BLaER1 treated with 17β-estradiol and CSF1 and Interleukin-3, amounts not matched to agents 10 nM and 100 nM (cell line): ENCODE measurements at regions not wholly inside any gene's neighbourhood (a gene's known extent, or its start where the extent isn't known, plus 50 kb on each side); places are given as distances from the start of the nearest gene placed in this dataset.
A peak's percentile ranks its signal among the peaks of the same experiment; 100 is the strongest.

Source experiments
- H3K27ac ChIP-seq, 11 experiments: shearing (Covaris generic); formaldehyde crosslinking; 2 replicates each; pipeline ENCODE4 v1.8.1; 2022
- H3K27me3 ChIP-seq, 11 experiments: shearing (Covaris generic); formaldehyde crosslinking; 2 replicates each; pipeline ENCODE4 v1.8.1; 2022
- H3K36me3 ChIP-seq, 11 experiments: shearing (Covaris generic); formaldehyde crosslinking; 2 replicates each; pipeline ENCODE4 v1.8.1; 2022
- H3K4me1 ChIP-seq, 10 experiments: shearing (Covaris generic); formaldehyde crosslinking; 2 replicates each; pipeline ENCODE4 v1.8.1; 2022
- H3K4me2 ChIP-seq, 11 experiments: shearing (Covaris generic); formaldehyde crosslinking; 2 replicates each; pipeline ENCODE4 v1.8.1; 2022
- H3K4me3 ChIP-seq, 10 experiments: shearing (Covaris generic); formaldehyde crosslinking; 2 replicates each; pipeline ENCODE4 v1.8.1; 2022
- H3K9ac ChIP-seq, 11 experiments: shearing (Covaris generic); formaldehyde crosslinking; 2 replicates each; pipeline ENCODE4 v1.8.1; 2022
- H3K9me3 ChIP-seq, 11 experiments: shearing (Covaris generic); formaldehyde crosslinking; replicated peaks in 1 of 11; 2 replicates each; pipeline ENCODE4 v1.8.1; 2022
- H4K20me1 ChIP-seq, 11 experiments: shearing (Covaris generic); formaldehyde crosslinking; 2 replicates each; pipeline ENCODE4 v1.8.1; 2022
- Cebpa-rat ChIP-seq, 11 experiments: shearing (Covaris generic); IDR thresholded peaks; 2 replicates each; pipeline ENCODE4 v1.8.1; 2022

- no peak for TF ChIP-seq Cebpa-rat (IDR thresholded peaks at IDR 0.05)
- Histone ChIP-seq H3K9me3 (peaks cover 0 to 42% (median 19%) of the 10 kb centered on the region in 11 experiments; a peak in 14 of 22 replicates), H3K27ac (no peak overlapping the region), H4K20me1 (no peaks in the 10 kb centered on the region), H3K36me3 (no peaks in the 10 kb centered on the region), H3K27me3 (no peaks in the 10 kb centered on the region), H3K9ac (no peak overlapping the region), H3K4me3 (no peak overlapping the region), H3K4me2 (peak overlapping the region in 7 of 11 experiments; percentile 9 to 74 (median 44); a peak in 9 of 22 replicates), H3K4me1 (peaks cover 3 to 51% (median 27%) of the 10 kb centered on the region in 10 experiments; a peak in 17 of 20 replicates)
These were observed 429.8 kb upstream of the ARGLU1 start for GRCh38 chr13:106997696-106998095.

DNA sequence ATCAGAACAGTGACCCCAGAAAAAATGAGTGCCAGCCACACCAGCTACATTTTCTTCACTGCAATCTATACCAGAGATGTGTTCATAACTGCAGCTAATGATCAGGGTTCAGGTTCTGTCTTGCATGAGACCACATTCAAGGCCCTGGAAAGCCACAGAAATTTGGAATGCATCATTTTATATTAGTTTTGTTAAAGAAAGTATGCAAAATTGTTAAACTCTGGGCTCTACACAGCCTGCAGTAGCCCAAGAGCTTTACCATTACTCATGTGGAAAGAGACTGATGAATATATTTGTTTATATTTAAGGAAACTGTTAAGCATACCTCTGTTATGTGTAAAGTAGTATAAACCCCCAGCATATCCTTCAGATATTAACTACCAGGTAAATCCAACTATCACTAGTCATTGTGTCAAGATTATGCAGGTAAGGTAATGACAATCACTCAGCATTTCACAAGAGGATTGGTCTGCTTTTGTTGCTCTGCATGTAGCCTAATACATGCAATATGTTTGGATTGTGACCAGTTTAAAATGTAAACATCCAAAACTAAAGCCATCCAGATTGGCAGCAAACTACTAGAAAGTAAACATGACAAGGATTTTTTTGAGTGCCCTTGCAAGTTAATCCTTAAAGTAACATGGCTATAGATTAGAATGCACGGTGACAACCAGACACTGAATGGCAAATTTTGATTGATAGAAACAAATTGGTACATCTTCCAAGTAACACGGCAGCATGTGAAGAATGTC lies 429.1 kb upstream of the ARGLU1 start:
- H3K4me1 ChIP-seq, result peaks cover 3 to 52% (median 27%) of the 10 kb centered on the region in 10 experiments; a peak in 17 of 20 replicates
- no peak overlapping the region for H3K9ac ChIP-seq
- H3K4me2 ChIP-seq, result peak overlapping the region in 4 of 11 experiments; percentile 3 to 74 (median 16); a peak in 5 of 22 replicates
- no peaks in the 10 kb centered on the region for H3K27me3 ChIP-seq
- H4K20me1 ChIP-seq, result no peaks in the 10 kb centered on the region
- no peaks in the 10 kb centered on the region for H3K36me3 ChIP-seq
- H3K27ac ChIP-seq, result no peak overlapping the region
- peaks cover 0 to 48% (median 21%) of the 10 kb centered on the region in 11 experiments; a peak in 15 of 22 replicates for H3K9me3 ChIP-seq
- no peak for TF ChIP-seq Cebpa-rat (IDR thresholded peaks at IDR 0.05)
- H3K4me3 ChIP-seq, result no peak overlapping the region

DNA sequence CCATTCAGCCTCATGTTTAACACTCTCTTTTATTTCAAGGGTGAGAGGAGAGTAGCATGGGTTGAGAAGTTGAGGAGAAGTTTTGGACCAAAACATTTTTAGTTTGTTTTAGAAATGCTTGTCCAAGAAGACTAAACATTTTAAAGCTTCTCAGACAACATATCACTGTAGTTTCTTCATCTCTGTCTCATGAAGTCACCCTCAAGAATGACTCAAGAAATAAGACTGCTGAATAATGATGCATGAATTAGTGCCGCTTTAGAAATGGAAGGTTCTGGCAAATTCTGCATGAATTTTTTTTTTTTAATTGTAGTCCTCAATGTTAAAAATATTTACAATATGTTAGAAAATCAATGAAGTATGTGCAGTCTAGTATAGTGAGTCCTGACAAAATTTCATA lies 422.7 kb upstream of the ARGLU1 start:
- Histone ChIP-seq H3K4me3 (no peak overlapping the region), H4K20me1 (no peaks in the 10 kb centered on the region), H3K27me3 (no peaks in the 10 kb centered on the region), H3K4me2 (peak overlapping the region in 7 of 11 experiments; percentile 45 to 74 (median 54); a peak in 12 of 22 replicates), H3K4me1 (peaks cover 0 to 66% (median 39%) of the 10 kb centered on the region in 10 experiments; a peak in 15 of 20 replicates), H3K36me3 (no peaks in the 10 kb centered on the region), H3K9ac (no peak overlapping the region), H3K27ac (peak overlapping the region in 3 of 11 experiments; percentile 24 to 60 (median 51); a peak in 4 of 22 replicates), H3K9me3 (peaks cover 0 to 47% (median 23%) of the 10 kb centered on the region in 11 experiments; a peak in 15 of 22 replicates)
- no peak for TF ChIP-seq Cebpa-rat (IDR thresholded peaks at IDR 0.05)

GRCh38 chr13:106989876-106990275 lies 421.9 kb upstream of the ARGLU1 start:
- Histone ChIP-seq H4K20me1 (no peaks in the 10 kb centered on the region), H3K27ac (peak overlapping the region in 5 of 11 experiments; percentile 19 to 60 (median 31); a peak in 6 of 22 replicates), H3K36me3 (no peaks in the 10 kb centered on the region), H3K4me3 (no peak overlapping the region), H3K27me3 (no peaks in the 10 kb centered on the region), H3K9me3 (peaks cover 0 to 43% (median 18%) of the 10 kb centered on the region in 11 experiments; a peak in 15 of 22 replicates), H3K9ac (no peak overlapping the region; a peak in 2 of 22 replicates), H3K4me2 (peak overlapping the region in 8 of 11 experiments; percentile 33 to 74 (median 54); a peak in 15 of 22 replicates), H3K4me1 (peaks cover 0 to 71% (median 43%) of the 10 kb centered on the region in 10 experiments; a peak in 15 of 20 replicates)
- TF ChIP-seq Cebpa-rat (IDR thresholded peaks at IDR 0.05), result no peak

DNA sequence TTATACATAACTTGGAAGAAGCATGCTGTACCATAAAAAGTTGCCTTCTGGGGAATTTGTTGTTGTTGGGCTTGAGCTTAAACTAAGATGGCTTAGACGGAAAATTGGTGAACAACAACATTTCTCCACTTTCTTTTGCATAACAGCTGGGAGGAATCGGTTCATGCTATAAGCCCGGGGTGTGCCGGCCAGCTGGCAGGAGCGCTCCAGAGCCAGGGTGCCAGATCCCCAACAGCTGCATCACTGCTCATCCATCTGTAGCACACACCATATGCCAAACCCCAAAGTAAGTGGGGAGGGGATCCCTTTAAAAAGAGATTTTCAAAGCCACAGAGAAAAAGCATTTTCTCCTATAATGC lies 419.5 kb upstream of the ARGLU1 start:
- H3K4me1 ChIP-seq, result peaks cover 0 to 83% (median 48%) of the 10 kb centered on the region in 10 experiments; a peak in 15 of 20 replicates
- H3K27ac ChIP-seq, result peak overlapping the region in 3 of 11 experiments; percentile 34 to 47 (median 35); a peak in 5 of 22 replicates
- H3K4me3 ChIP-seq, result 0 out of 20 replicates have a peak overlapping the region, but pooled peaks of 1 of the 10 experiments have one; percentile 15
- H4K20me1 ChIP-seq, result no peaks in the 10 kb centered on the region
- H3K4me2 ChIP-seq, result peak overlapping the region in 10 of 11 experiments; percentile 17 to 76 (median 67); a peak in 17 of 22 replicates
- peak overlapping the region in 2 of 11 experiments; percentile 18 to 30; a peak in 2 of 22 replicates for H3K9ac ChIP-seq
- no peaks in the 10 kb centered on the region for H3K27me3 ChIP-seq
- no peak for TF ChIP-seq Cebpa-rat (IDR thresholded peaks at IDR 0.05)
- no peaks in the 10 kb centered on the region for H3K36me3 ChIP-seq
- peaks cover 0 to 41% (median 23%) of the 10 kb centered on the region in 11 experiments; a peak in 16 of 22 replicates for H3K9me3 ChIP-seq

GRCh38 chr13:106986687-106987426 lies 418.9 kb upstream of the ARGLU1 start:
- H3K36me3 ChIP-seq, result no peaks in the 10 kb centered on the region
- no peak for TF ChIP-seq Cebpa-rat (IDR thresholded peaks at IDR 0.05)
- peaks cover 0 to 80% (median 48%) of the 10 kb centered on the region in 10 experiments; a peak in 15 of 20 replicates for H3K4me1 ChIP-seq
- H4K20me1 ChIP-seq, result no peaks in the 10 kb centered on the region
- no peaks in the 10 kb centered on the region for H3K27me3 ChIP-seq
- H3K4me2 ChIP-seq, result peak overlapping the region in 10 of 11 experiments; percentile 17 to 76 (median 67); a peak in 17 of 22 replicates
- H3K9me3 ChIP-seq, result peaks cover 0 to 37% (median 20%) of the 10 kb centered on the region in 11 experiments; a peak in 19 of 22 replicates
- H3K4me3 ChIP-seq, result 0 out of 20 replicates have a peak overlapping the region, but pooled peaks of 1 of the 10 experiments have one; percentile 15
- peak overlapping the region in 1 of 11 experiments; percentile 18; a peak in 1 of 22 replicates for H3K9ac ChIP-seq
- peak overlapping the region in 3 of 11 experiments; percentile 34 to 47 (median 35); a peak in 5 of 22 replicates for H3K27ac ChIP-seq

DNA sequence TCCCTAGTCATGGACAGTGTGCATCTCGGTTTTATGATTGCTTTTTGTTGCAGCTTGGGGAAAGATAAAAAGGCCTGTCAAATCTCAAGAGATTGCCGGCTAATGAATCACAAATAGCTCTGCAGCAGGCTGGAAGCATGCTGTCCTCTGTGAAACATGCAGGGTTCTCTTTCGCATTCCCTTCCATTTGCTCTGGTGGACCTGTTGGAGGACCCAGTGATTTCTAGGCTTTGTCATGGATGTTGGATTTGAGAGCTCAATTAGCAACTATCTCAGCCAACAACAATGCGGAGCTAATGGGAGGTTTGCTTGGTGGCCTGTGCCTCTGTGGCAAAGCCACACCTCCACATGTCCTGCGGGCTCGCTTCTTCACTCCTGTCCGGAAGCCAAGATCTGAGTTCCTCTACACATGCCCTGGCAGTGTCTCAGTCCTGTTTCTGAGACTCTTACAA lies 418.1 kb upstream of the ARGLU1 start:
- H3K4me1 ChIP-seq, result peaks cover 0 to 74% (median 48%) of the 10 kb centered on the region in 10 experiments; a peak in 15 of 20 replicates
- no peaks in the 10 kb centered on the region for H3K36me3 ChIP-seq
- TF ChIP-seq Cebpa-rat (IDR thresholded peaks at IDR 0.05), result no peak
- H3K9ac ChIP-seq, result no peak overlapping the region
- H3K9me3 ChIP-seq, result peaks cover 0 to 35% (median 21%) of the 10 kb centered on the region in 11 experiments; a peak in 16 of 22 replicates
- no peaks in the 10 kb centered on the region for H3K27me3 ChIP-seq
- H3K4me2 ChIP-seq, result peak overlapping the region in 9 of 11 experiments; percentile 0 to 76 (median 71); a peak in 17 of 22 replicates
- H3K27ac ChIP-seq, result peak overlapping the region in 1 of 11 experiments; percentile 3; a peak in 2 of 22 replicates
- no peaks in the 10 kb centered on the region for H4K20me1 ChIP-seq
- H3K4me3 ChIP-seq, result no peak overlapping the region

- Histone ChIP-seq H3K4me3 (no peak overlapping the region), H3K36me3 (no peaks in the 10 kb centered on the region), H3K4me2 (peak overlapping the region in 8 of 11 experiments; percentile 0 to 76 (median 72); a peak in 9 of 22 replicates), H3K9me3 (peaks cover under 1 to 32% (median 19%) of the 10 kb centered on the region in 11 experiments; a peak in 17 of 22 replicates), H4K20me1 (no peaks in the 10 kb centered on the region), H3K9ac (no peak overlapping the region), H3K27me3 (no peaks in the 10 kb centered on the region), H3K4me1 (peaks cover 0 to 68% (median 46%) of the 10 kb centered on the region in 10 experiments; a peak in 15 of 20 replicates), H3K27ac (no peak overlapping the region)
- no peak for TF ChIP-seq Cebpa-rat (IDR thresholded peaks at IDR 0.05)
These were observed 417.5 kb upstream of the ARGLU1 start for GRCh38 chr13:106985481-106985880.
